ELR (cell line): ENCODE measurements at regions not wholly inside any gene's neighbourhood (a gene's known extent, or its start where the extent isn't known, plus 50 kb on each side); places are given as distances from the start of the nearest gene placed in this dataset.

Experiments
- DNase-seq: peaks from one replicate; pipeline ENCODE4 v3.0.0-alpha.2; 2015; ENCODE audit warnings: low read depth

- no peak for DNase-seq
Observed at GRCh38 chr3:141669434-141669833, 68.7 kb upstream of the RNF7 start.

- no peak for DNase-seq
Observed at GRCh38 chr3:141677701-141678100, 60.4 kb upstream of the RNF7 start.

DNA sequence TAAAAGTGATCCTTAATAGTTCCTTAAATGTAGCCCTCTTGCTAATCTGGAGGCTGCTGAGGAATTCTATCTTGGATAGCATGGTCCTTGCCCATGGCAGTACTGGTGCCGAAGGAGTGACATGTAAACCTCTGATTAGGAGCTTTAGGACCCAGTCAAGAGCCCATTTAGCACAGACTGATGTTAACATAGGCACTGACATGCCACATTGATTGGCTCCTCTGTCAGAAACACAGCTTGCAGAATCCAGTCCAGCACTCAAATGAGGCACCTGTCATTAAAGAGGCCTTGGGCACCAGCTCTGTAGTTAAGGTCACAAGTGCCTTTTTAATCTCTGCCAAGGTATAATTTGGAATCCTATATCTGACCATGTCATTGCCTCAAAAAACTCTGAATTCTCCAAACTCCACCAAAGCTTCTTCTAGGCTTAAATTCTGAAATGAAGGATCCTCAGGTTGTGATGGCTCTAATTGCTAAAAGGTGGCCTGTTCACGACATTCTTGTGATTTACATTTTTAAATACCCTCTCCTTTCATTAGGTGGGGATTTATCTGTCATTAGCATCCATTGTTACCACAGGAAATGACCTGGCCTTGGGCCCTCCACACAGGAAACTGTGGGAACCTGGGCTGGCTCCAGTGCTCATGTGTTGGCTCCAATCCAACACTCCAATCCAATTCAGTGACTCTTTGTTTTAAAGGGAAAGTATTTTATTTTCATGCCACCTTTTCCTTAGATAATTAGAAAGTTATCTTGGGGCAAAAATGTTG is 57.3 kb upstream of the RNF7 start:
- peak; percentile 89 for DNase-seq

GRCh38 chr3:141681390-141681780 is 56.7 kb upstream of the RNF7 start:
- DNase-seq: no peak

DNA sequence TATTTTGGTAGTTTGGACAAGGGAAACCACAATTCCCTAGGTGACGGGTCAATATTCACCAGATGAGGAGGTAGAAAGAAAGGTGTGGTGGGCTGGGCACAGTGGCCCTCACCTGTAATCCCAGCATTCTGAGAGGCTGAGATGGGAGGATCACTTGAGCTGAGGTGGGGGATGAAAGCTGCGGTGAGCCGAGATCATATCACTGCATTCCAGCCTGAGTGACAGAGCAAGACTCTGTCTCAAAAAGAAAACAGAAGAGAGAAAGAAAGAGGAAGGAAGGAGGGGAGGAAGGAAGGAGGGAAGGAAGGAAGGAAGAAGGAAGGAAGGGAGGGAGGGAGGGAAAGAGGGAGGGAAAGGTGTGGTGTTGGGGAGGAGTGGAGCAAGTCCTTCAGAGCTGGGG is 56.1 kb upstream of the RNF7 start:
- DNase-seq: peak; percentile 10

DNA sequence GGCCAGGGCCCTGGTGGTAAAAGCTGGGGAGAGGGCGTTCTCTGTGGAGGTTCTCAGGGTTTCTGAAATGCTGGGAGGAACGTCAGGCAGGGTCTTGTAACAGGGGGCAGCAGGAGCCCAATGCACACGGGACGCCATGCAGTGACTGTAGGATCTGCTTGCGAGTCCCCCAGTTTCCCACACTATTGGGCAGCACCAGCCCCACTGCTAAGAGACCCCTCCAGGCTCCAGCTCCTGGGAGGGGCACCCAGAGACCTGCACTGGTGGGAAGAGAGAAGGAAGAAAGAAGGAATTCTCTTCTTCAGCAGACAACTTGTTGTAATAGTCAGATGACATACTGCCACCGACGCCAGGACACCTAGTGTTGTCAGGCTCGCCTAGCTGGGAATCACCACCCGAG is 55.2 kb upstream of the RNF7 start:
- no peak for DNase-seq

DNA sequence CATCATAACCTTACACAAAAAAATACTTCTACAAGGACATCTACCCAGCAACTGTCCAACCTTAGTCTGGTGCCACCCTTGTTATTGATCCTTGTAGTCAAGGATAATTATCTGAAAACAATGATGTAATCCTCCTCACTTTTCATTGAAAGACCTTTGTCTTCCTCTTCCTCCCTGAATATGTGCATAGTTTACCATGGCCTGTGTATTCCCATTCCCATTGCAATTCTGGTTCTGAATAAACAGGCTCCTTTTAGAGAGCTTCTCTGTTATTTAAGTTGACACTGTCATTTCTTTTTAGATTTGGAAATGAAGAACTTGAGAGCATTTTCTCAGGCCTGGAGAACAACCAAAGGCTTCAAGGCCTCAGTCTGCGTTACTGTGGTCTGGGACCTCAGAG is 53.3 kb upstream of the RNF7 start:
- DNase-seq: no peak

DNA sequence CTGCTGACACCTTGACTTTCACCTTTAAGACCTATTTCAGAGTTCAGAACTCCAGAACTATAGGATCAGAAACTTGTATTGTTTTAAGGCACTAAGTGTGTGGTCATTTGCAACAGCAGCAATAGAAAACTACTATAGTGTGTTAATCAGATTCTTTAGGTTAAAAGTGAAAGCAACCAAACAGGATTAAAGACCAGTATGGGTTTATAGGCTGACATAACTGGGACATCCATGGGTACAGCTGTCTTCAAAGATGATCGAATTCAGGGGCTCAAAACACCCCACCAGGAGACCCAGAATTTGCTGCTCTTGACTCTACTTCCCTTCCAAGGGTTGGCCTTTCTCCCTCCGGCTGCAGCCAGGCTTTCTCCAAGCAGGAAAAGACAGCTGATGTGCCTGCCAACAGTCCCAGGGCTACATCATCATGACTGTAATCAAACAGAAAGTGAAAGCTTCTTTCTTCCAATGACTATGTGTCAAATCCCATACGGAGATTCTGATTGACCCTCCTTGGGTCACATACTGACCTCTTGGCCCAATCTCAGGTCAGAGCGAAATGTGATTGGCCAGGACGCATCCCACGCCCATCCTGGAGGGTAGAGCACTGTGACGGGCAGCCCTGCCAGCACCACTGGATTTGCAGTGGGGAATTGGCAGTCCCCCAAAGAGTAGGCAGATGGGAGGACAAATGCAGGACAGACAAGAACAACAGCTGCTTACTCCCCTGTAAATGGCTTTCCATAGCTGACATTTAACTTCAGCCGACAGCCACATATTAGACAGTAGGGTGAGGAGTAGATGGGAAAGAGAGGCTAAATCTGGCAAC is 51.4 kb upstream of the RNF7 start:
- DNase-seq: peak; percentile 81
